B cell (primary cell): ENCODE measurements at regions not wholly inside any gene's neighbourhood (a gene's known extent, or its start where the extent isn't known, plus 50 kb on each side); places are given as distances from the start of the nearest gene placed in this dataset.

ENCODE experiments used
- ATAC-seq: fragments of 200-7000 bp; cut with Tn5 transposase; one replicate; pipeline ENCODE4 v1.10.0; 2021; ENCODE audit warnings: low read depth, mild to moderate bottlenecking, moderate number of reproducible peaks, moderate library complexity
- CTCF ChIA-PET: fragments of 350-600 bp; sonication (Branson Sonifier 250); formaldehyde crosslinking; loops from one replicate; lab custom pipeline; 2021; ENCODE audit warnings: antibody characterized with exemption, inconsistent platforms; lab: Charles Lee
- POLR2A ChIA-PET: fragments of 350-600 bp; sonication (Branson Sonifier 250); formaldehyde crosslinking; loops from one replicate; lab custom pipeline; 2021; ENCODE audit warnings: antibody characterized with exemption; lab: Charles Lee
- DNase-seq: peaks from one replicate; pipeline ENCODE4 v3.0.0; 2013
- H2AFZ ChIP-seq: 2 replicates; pipeline ENCODE4 v1.6.1; 2012; ENCODE audit warnings: mild to moderate bottlenecking, low read depth, low read length; ENCODE audit not compliant: insufficient read depth, poor library complexity, severe bottlenecking
- H3K27ac ChIP-seq, 2 donors: 1 replicate in 1 of 2; 2 replicates in 1 of 2; pipeline ENCODE4 v1.5.1; 2012 to 2013; ENCODE audit warnings: low read length in 2 of 2, mild to moderate bottlenecking in 2 of 2, moderate library complexity in 1 of 2
- H3K27me3 ChIP-seq, 4 experiments: fragments of 200-600 bp in 1 of 4; sonication (generic) in 1 of 4; replicated peaks in 1 of 4; 1 replicate in 2 of 4; 2 replicates in 2 of 4; pipeline versions ENCODE4 v1.6.1 to v1.7.0; 2013 to 2016; ENCODE audit warnings: low read length in 3 of 4, mild to moderate bottlenecking in 2 of 4, mixed read lengths in 1 of 4, moderate library complexity in 1 of 4; ENCODE audit not compliant: insufficient read depth in 4 of 4, control insufficient read depth in 3 of 4; ENCODE audit errors: control extremely low read depth in 1 of 4
- H3K36me3 ChIP-seq, 2 experiments: replicated peaks in 1 of 2; 1 replicate in 1 of 2; 2 replicates in 1 of 2; pipeline versions ENCODE4 v1.6.1 to v1.7.1; 2013; ENCODE audit warnings: low read length in 1 of 2; ENCODE audit not compliant: insufficient read depth in 2 of 2, control insufficient read depth in 1 of 2; ENCODE audit errors: control extremely low read depth in 1 of 2, extremely low read depth in 1 of 2
- H3K4me1 ChIP-seq, 2 donors: fragments of 200-600 bp in 1 of 2; sonication (generic) in 1 of 2; 1 replicate in 1 of 2; 2 replicates in 1 of 2; pipeline versions ENCODE4 v1.5.1 to v1.6.1; 2013 to 2017; ENCODE audit warnings: low read length in 2 of 2; ENCODE audit not compliant: control insufficient read depth in 2 of 2, insufficient read depth in 2 of 2
- H3K4me2 ChIP-seq: replicated peaks from 2 replicates; pipeline ENCODE3; 2012; ENCODE audit warnings: mild to moderate bottlenecking, low read depth, low read length; ENCODE audit not compliant: poor library complexity, severe bottlenecking
- H3K4me3 ChIP-seq, 5 experiments: fragments of 200-600 bp in 1 of 5; sonication (generic) in 1 of 5; 1 replicate in 3 of 5; 2 replicates in 2 of 5; pipeline versions ENCODE4 v1.5.1 to v1.7.0; 2011 to 2016; ENCODE audit warnings: low read length in 4 of 5, mild to moderate bottlenecking in 4 of 5, low read depth in 2 of 5, control low read depth in 1 of 5, moderate library complexity in 1 of 5; ENCODE audit not compliant: insufficient read depth in 1 of 5; ENCODE audit errors: control extremely low read depth in 1 of 5, extremely low read depth in 1 of 5
- H3K79me2 ChIP-seq: fragments of 200-600 bp; sonication (generic); one replicate; pipeline ENCODE4 v1.6.0; 2016; ENCODE audit warnings: low read length; ENCODE audit not compliant: control insufficient read depth, insufficient read depth
- H3K9ac ChIP-seq: fragments of 200-600 bp; sonication (generic); 2 replicates; pipeline ENCODE4 v1.6.1; 2017; ENCODE audit warnings: mild to moderate bottlenecking, low read length, moderate library complexity
- H3K9me3 ChIP-seq, 3 donors: one replicate each; pipeline versions ENCODE4 v1.6.1 to v1.7.1; 2013; ENCODE audit warnings: low read length in 2 of 3; ENCODE audit not compliant: control insufficient read depth in 2 of 3, insufficient read depth in 1 of 3; ENCODE audit errors: control extremely low read depth in 1 of 3
- H4K20me1 ChIP-seq: 2 replicates; pipeline ENCODE4 v1.6.0; 2012; ENCODE audit warnings: mild to moderate bottlenecking, low read length; ENCODE audit not compliant: insufficient read depth, control insufficient read depth, poor library complexity, severe bottlenecking
- H3K27ac Mint-ChIP-seq: one replicate; pipeline ENCODE4 v1.8.0; 2021; ENCODE audit warnings: mixed read lengths
- H3K27me3 Mint-ChIP-seq: one replicate; pipeline ENCODE4 v1.8.0; 2021; ENCODE audit warnings: mixed read lengths
- H3K4me1 Mint-ChIP-seq: one replicate; pipeline ENCODE4 v1.8.0; 2021; ENCODE audit warnings: mixed read lengths
- H3K4me3 Mint-ChIP-seq: one replicate; pipeline ENCODE4 v1.8.0; 2021; ENCODE audit warnings: mixed read lengths
- H3K9me3 Mint-ChIP-seq: one replicate; pipeline ENCODE4 v1.8.0; 2022; ENCODE audit warnings: mixed read lengths; ENCODE audit not compliant: insufficient read depth
- EZH2 ChIP-seq: IDR thresholded peaks from 2 replicates; pipeline ENCODE4 v1.6.1; 2012; ENCODE audit warnings: borderline replicate concordance, low read depth, mild to moderate bottlenecking, moderate library complexity, low read length; ENCODE audit not compliant: insufficient read depth, poor library complexity, severe bottlenecking
- WGBS: methylation state at CpG from one replicate; pipeline ENCODE4 v1.1.5; 2013; ENCODE audit warnings: missing lambda C conversion rate; ENCODE audit not compliant: insufficient coverage; 5-methylcytosine and 5-hydroxymethylcytosine counted together
- intact Hi-C: fragments of 100-400 bp; cut with micrococcal nuclease; formaldehyde crosslinking; loops from one replicate; pipeline ENCODE4 v1.10.0; 2022
- TF ChIP-seq, protein P1 (sequence below): fragments of 200-600 bp; IDR thresholded peaks from one replicate; pipeline ENCODE4 v1.8.0; 2022; ENCODE audit warnings: antibody characterized with exemption, mild to moderate bottlenecking

DNA sequence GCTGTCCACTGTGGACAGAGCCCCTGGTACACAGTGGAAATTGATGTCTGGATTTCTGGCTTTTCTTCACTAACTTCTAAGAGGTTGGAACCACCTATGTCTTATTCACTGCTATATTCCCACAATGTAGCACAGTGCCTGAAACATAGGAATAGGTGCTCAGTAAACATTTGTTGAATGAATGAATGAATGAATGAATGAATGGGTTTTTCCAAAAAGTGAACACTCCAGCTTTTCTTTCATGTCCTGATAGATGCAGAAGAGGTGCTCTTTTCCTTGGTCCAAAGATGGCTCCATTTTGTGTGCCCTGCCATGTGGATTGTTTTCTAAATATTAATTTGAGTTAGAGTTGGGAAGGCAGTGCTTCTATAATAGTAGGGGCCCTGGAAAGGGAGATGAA, 124.1 kb downstream of the SP3 start:
- no peak for TF ChIP-seq EZH2
- TF ChIP-seq, protein P1, sequence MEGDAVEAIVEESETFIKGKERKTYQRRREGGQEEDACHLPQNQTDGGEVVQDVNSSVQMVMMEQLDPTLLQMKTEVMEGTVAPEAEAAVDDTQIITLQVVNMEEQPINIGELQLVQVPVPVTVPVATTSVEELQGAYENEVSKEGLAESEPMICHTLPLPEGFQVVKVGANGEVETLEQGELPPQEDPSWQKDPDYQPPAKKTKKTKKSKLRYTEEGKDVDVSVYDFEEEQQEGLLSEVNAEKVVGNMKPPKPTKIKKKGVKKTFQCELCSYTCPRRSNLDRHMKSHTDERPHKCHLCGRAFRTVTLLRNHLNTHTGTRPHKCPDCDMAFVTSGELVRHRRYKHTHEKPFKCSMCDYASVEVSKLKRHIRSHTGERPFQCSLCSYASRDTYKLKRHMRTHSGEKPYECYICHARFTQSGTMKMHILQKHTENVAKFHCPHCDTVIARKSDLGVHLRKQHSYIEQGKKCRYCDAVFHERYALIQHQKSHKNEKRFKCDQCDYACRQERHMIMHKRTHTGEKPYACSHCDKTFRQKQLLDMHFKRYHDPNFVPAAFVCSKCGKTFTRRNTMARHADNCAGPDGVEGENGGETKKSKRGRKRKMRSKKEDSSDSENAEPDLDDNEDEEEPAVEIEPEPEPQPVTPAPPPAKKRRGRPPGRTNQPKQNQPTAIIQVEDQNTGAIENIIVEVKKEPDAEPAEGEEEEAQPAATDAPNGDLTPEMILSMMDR: no peak
- Histone ChIP-seq H2AFZ (no peak overlapping the region), H3K36me3 (no peaks in the 10 kb centered on the region), H4K20me1 (no peaks in the 10 kb centered on the region), H3K27me3 (no peaks in the 10 kb centered on the region), H3K9me3 (no peaks in the 10 kb centered on the region), H3K27ac (no peak overlapping the region), H3K4me2 (no peak overlapping the region), H3K79me2 (no peaks in the 10 kb centered on the region), H3K9ac (no peak overlapping the region), H3K4me3 (no peak overlapping the region), H3K4me1 (no peaks in the 10 kb centered on the region)
- H3K4me3 Mint-ChIP-seq: no peak overlapping the region
- intact Hi-C loops: no loop called here
- DNase-seq (no peak), ATAC-seq (no peak)
- H3K27me3 Mint-ChIP-seq: peaks cover 13% of the 10 kb centered on the region
- H3K9me3 Mint-ChIP-seq: peaks cover 2% of the 10 kb centered on the region
- no peak overlapping the region for H3K27ac Mint-ChIP-seq
- ChIA-PET POLR2A (no interaction called here), CTCF (no interaction called here)
- H3K4me1 Mint-ChIP-seq: no peaks in the 10 kb centered on the region

DNA sequence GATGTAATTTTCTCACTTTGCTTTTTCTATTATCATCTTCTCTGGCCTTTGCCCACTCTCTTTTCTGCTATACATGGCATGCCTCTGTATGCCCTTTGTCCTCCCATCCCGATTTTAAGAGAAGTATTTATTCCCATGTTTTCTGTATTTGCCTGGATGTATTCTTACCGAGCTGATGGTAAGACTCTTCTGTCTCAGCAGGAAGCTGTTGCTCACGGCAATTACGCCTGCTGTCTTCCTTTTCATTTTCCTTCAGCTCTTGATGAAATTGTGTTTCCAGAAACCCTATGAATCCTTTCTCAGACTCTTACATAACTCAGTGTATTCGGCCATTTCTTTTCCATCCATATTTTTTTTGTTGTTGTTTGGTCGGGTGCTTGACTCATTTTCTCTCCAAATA, 121.6 kb downstream of the SP3 start:
- TF ChIP-seq, protein P1: no peak
- TF ChIP-seq EZH2: no peak
- Mint-ChIP-seq H3K27ac (no peak overlapping the region), H3K9me3 (no peaks in the 10 kb centered on the region), H3K4me3 (no peak overlapping the region), H3K4me1 (no peaks in the 10 kb centered on the region), H3K27me3 (peaks cover 30% of the 10 kb centered on the region)
- DNase-seq: no peak
- no peak overlapping the region for H3K4me2 ChIP-seq
- no peak overlapping the region for H3K27ac ChIP-seq
- H3K9ac ChIP-seq: no peak overlapping the region
- no peaks in the 10 kb centered on the region for H3K36me3 ChIP-seq
- WGBS: 38% methylated on average over 1 of the region's 6 CpGs
- no peak overlapping the region for H2AFZ ChIP-seq
- no peaks in the 10 kb centered on the region for H3K4me1 ChIP-seq
- H3K27me3 ChIP-seq: no peaks in the 10 kb centered on the region
- H3K9me3 ChIP-seq: peaks cover 0 to 3% (median 0%) of the 10 kb centered on the region in 3 donors
- H3K4me3 ChIP-seq: no peak overlapping the region
- intact Hi-C loops: no loop called here
- H4K20me1 ChIP-seq: no peaks in the 10 kb centered on the region
- no peaks in the 10 kb centered on the region for H3K79me2 ChIP-seq
- no peak for ATAC-seq
- CTCF ChIA-PET: no interaction called here
- POLR2A ChIA-PET: no interaction called here
